K562 (cell line): ENCODE measurements at regions not wholly inside any gene's neighbourhood (a gene's known extent, or its start where the extent isn't known, plus 50 kb on each side); places are given as distances from the start of the nearest gene placed in this dataset.

Experiments
- ATAC-seq: fragments of 200-7000 bp; cut with Tn5 transposase; 3 replicates; pipeline ENCODE4 v1.9.1; 2020; ENCODE audit warnings: moderate library complexity
- BruUV-seq: library from RNA; stranded (reverse); fragments of 400-500 nt; replicated peaks from 2 replicates; lab custom pipeline; 2021; lab: Mats Ljungman, UMichigan
- CTCF ChIA-PET: fragments of 300-600 bp; formaldehyde crosslinking; extraction: SDS; loops from one replicate; lab custom pipeline; 2021; ENCODE audit warnings: low intra/inter-chr PET ratio; lab: Yijun Ruan, JAX
- POLR2A ChIA-PET: fragments of 300-600, 350-650 bp; sonication (Branson Sonifier 250); formaldehyde crosslinking; extraction: SDS; loops from one replicate; lab custom pipeline; 2021; ENCODE audit warnings: antibody characterized with exemption, inconsistent platforms; lab: Yijun Ruan, JAX
- DNase-seq, 4 experiments: peaks; one replicate each; pipeline versions ENCODE4 v3.0.0 to v3.0.0-alpha.2; 2011 to 2018; ENCODE audit warnings: low spot score in 3 of 4, mixed read lengths in 3 of 4; ENCODE audit errors: extremely low read depth in 1 of 4
- FAIRE-seq: peaks from 2 replicates; lab custom pipeline; 2011; peaks lifted over from hg19 to GRCh38; lab: Jason Lieb, UNC
- H2AFZ ChIP-seq: 2 replicates; pipeline ENCODE4 v1.6.0; 2011; ENCODE audit warnings: low read depth, low read length, control low read depth, inconsistent platforms
- H3K27ac ChIP-seq: fragments of 200-600 bp; 3 replicates; pipeline ENCODE4 v1.8.0; 2011; ENCODE audit warnings: low read depth, mild to moderate bottlenecking, control low read depth, inconsistent platforms, low read length, moderate library complexity, mixed read lengths; ENCODE audit errors: extremely low read depth
- H3K27me3 ChIP-seq, 2 experiments: fragments of 300-600 bp in 1 of 2; 2 replicates in 1 of 2; 3 replicates in 1 of 2; pipeline versions ENCODE4 v1.6.0 to v1.8.0; 2011; ENCODE audit warnings: inconsistent platforms in 2 of 2, low read length in 2 of 2, mild to moderate bottlenecking in 1 of 2, mixed read lengths in 1 of 2, moderate library complexity in 1 of 2; ENCODE audit not compliant: control insufficient read depth in 2 of 2, insufficient read depth in 2 of 2
- H3K36me3 ChIP-seq: fragments of 300-600 bp; 3 replicates; pipeline ENCODE4 v1.8.0; 2011; ENCODE audit warnings: mild to moderate bottlenecking, low read length, inconsistent platforms; ENCODE audit not compliant: control insufficient read depth, insufficient read depth
- H3K4me1 ChIP-seq, 2 experiments: fragments of 200-600 bp in 1 of 2; replicated peaks in 1 of 2; 2 replicates in 1 of 2; 3 replicates in 1 of 2; pipeline versions ENCODE4 v1.5.1 to v1.8.0; 2011; ENCODE audit warnings: inconsistent platforms in 2 of 2, low read length in 2 of 2, mild to moderate bottlenecking in 1 of 2, mixed read lengths in 1 of 2, moderate library complexity in 1 of 2; ENCODE audit not compliant: control insufficient read depth in 2 of 2, insufficient read depth in 2 of 2
- H3K4me2 ChIP-seq: 2 replicates; pipeline ENCODE4 v1.6.1; 2011; ENCODE audit warnings: low read length, control low read depth, inconsistent platforms, mixed read lengths; ENCODE audit not compliant: insufficient read depth
- H3K4me3 ChIP-seq: fragments of 200-600 bp; sonication (generic), shearing (Covaris generic); 2 replicates; pipeline ENCODE4 v1.5.1; 2016; ENCODE audit warnings: control low read depth, inconsistent platforms
- H3K79me2 ChIP-seq: fragments of 200-600 bp; 3 replicates; pipeline ENCODE4 v1.8.0; 2011; ENCODE audit warnings: low read length, inconsistent platforms; ENCODE audit not compliant: control insufficient read depth, insufficient read depth
- H3K9ac ChIP-seq, 2 experiments: 2 replicates each; pipeline versions ENCODE4 v1.6.0 to v1.6.1; 2011; ENCODE audit warnings: low read depth in 2 of 2, low read length in 2 of 2, control low read depth in 1 of 2, inconsistent platforms in 1 of 2, mild to moderate bottlenecking in 1 of 2, mixed read lengths in 1 of 2; ENCODE audit not compliant: insufficient read depth in 1 of 2
- H3K9me1 ChIP-seq: one replicate; pipeline ENCODE4 v1.6.0; 2011; ENCODE audit warnings: inconsistent platforms, mild to moderate bottlenecking, low read length, moderate library complexity; ENCODE audit not compliant: control insufficient read depth, insufficient read depth
- H3K9me3 ChIP-seq: replicated peaks from 2 replicates; pipeline ENCODE4 v1.5.1; 2011; ENCODE audit warnings: low read depth, low read length, inconsistent platforms; ENCODE audit not compliant: control insufficient read depth, insufficient read depth
- H4K20me1 ChIP-seq: replicated peaks from 2 replicates; pipeline ENCODE4 v1.6.1; 2011; ENCODE audit warnings: low read length, inconsistent platforms, mixed read lengths; ENCODE audit not compliant: control insufficient read depth, insufficient read depth
- BRF1 ChIP-seq: IDR thresholded peaks from 3 replicates; pipeline ENCODE4 v1.6.1; 2011; ENCODE audit warnings: borderline replicate concordance, mild to moderate bottlenecking; ENCODE audit not compliant: insufficient read length; ENCODE audit errors: extremely low read depth
- CBFA2T2 ChIP-seq: fragments of 450-650 bp; conservative IDR thresholded peaks from 2 replicates; pipeline ENCODE4 v1.6.1; 2017; ENCODE audit warnings: mild to moderate bottlenecking
- EP400 ChIP-seq: fragments of 450-650 bp; IDR thresholded peaks from 2 replicates; pipeline ENCODE4 v1.6.1; 2017; ENCODE audit warnings: antibody characterized with exemption, mild to moderate bottlenecking, moderate library complexity
- L3MBTL2 ChIP-seq: fragments of 450-650 bp; IDR thresholded peaks from 2 replicates; pipeline ENCODE4 v1.6.1; 2016; ENCODE audit warnings: mild to moderate bottlenecking, moderate library complexity
- RHOXF2B ChIP-seq: fragments of 250-450 bp; sonication (Bioruptor Pico); conservative IDR thresholded peaks from 2 replicates; pipeline ENCODE4 v1.5.1; 2021
- TRIM24 ChIP-seq, 2 experiments: fragments of 450-650 bp; IDR thresholded peaks; 2 replicates each; pipeline ENCODE4 v1.6.1; 2016
- ZNF175 ChIP-seq: fragments of 200-800 bp; sonication (Bioruptor generic); IDR thresholded peaks from 2 replicates; pipeline ENCODE4 v1.6.1; 2016; ENCODE audit warnings: low read depth, mild to moderate bottlenecking, missing genetic modification characterization, missing compliant biosample characterization
- ZNF609 ChIP-seq: sonication (generic); formaldehyde crosslinking; IDR thresholded peaks from 2 replicates; pipeline ENCODE4 v1.8.1; 2023; ENCODE audit warnings: missing genetic modification reagents, mild to moderate bottlenecking, borderline replicate concordance
- WGBS: fragments of 100-300 bp; shearing (Covaris generic); methylation state at CpG from one replicate; pipeline ENCODE4 v1.1.6; 2016; ENCODE audit warnings: low coverage, mixed read lengths; ENCODE audit not compliant: insufficient coverage; ENCODE audit errors: missing lambda C conversion rate; 5-methylcytosine and 5-hydroxymethylcytosine counted together
- in situ Hi-C: fragments of 300-500 bp; cut with MboI; formaldehyde crosslinking; loops from 4 replicates; pipeline ENCODE4 v1.15.0; 2018; ENCODE audit warnings: inconsistent platforms, mixed read lengths
- intact Hi-C: fragments of 100-400 bp; cut with micrococcal nuclease; formaldehyde crosslinking; loops from 2 replicates; pipeline ENCODE4 v1.14.2; 2022
- TF ChIP-seq, protein P1 (sequence below), 2 experiments: fragments of 450-650 bp in 1 of 2; sonication (generic) in 1 of 2; formaldehyde crosslinking in 1 of 2; IDR thresholded peaks; 2 replicates each; pipeline versions ENCODE4 v1.7.1 to v1.9.0; 2016 to 2022; ENCODE audit warnings: inconsistent platforms in 1 of 2, mild to moderate bottlenecking in 1 of 2, missing genetic modification reagents in 1 of 2

GRCh38 chr12:92234533-92234932 is 88.9 kb upstream of the BTG1 start:
- H3K79me2 ChIP-seq = no peaks in the 10 kb centered on the region
- intact Hi-C loops = loop anchor here (5.0 to 10.0 kb wide), 2 partner anchors 87 to 170 kb away; partner anchors contain the start of gene BTG1
- DNase-seq = no peak
- ATAC-seq = peak; percentile 61
- no TSS peak for BruUV-seq
- H3K4me1 ChIP-seq = peaks cover 0 to 12% of the 10 kb centered on the region in 2 experiments; a peak in 4 of 5 replicates
- WGBS = 73% methylated on average over 1 of the region's 1 CpG
- in situ Hi-C loops = no loop called here
- no peaks in the 10 kb centered on the region for H3K36me3 ChIP-seq
- no peak for FAIRE-seq
- no peaks in the 10 kb centered on the region for H4K20me1 ChIP-seq
- no peaks in the 10 kb centered on the region for H3K9me3 ChIP-seq
- H3K4me2 ChIP-seq = no peak overlapping the region
- H3K4me3 ChIP-seq = no peak overlapping the region
- H2AFZ ChIP-seq = peak overlapping the region; percentile 56; the same call in 1 of the 2 replicates
- ChIA-PET POLR2A (interaction anchor here (1.9 kb wide), 1 partner anchor 89 kb away, joined by 9 read pairs; the partner anchor contains the start of gene BTG1), CTCF (no interaction called here)
- H3K9ac ChIP-seq = no peak overlapping the region
- H3K27me3 ChIP-seq = no peaks in the 10 kb centered on the region
- H3K9me1 ChIP-seq = no peaks in the 10 kb centered on the region
- no peak overlapping the region for H3K27ac ChIP-seq
- peak; percentile 57; the same call in 1 of the 2 replicates for TF ChIP-seq ZNF175 (CRISPR knock-in tag)
- TF ChIP-seq CBFA2T2 = no peak
- peak; percentile 62 for TF ChIP-seq L3MBTL2
- TF ChIP-seq TRIM24 (IDR thresholded peaks at IDR 0.05) = peak in 1 of 2 experiments; percentile 24; a peak in 1 of 4 replicates
- TF ChIP-seq RHOXF2B = no peak
- TF ChIP-seq BRF1 = no peak
- peak; percentile 48 for TF ChIP-seq EP400
- TF ChIP-seq ZNF609 (CRISPR knock-in tag) = no peak
- TF ChIP-seq, protein P1, sequence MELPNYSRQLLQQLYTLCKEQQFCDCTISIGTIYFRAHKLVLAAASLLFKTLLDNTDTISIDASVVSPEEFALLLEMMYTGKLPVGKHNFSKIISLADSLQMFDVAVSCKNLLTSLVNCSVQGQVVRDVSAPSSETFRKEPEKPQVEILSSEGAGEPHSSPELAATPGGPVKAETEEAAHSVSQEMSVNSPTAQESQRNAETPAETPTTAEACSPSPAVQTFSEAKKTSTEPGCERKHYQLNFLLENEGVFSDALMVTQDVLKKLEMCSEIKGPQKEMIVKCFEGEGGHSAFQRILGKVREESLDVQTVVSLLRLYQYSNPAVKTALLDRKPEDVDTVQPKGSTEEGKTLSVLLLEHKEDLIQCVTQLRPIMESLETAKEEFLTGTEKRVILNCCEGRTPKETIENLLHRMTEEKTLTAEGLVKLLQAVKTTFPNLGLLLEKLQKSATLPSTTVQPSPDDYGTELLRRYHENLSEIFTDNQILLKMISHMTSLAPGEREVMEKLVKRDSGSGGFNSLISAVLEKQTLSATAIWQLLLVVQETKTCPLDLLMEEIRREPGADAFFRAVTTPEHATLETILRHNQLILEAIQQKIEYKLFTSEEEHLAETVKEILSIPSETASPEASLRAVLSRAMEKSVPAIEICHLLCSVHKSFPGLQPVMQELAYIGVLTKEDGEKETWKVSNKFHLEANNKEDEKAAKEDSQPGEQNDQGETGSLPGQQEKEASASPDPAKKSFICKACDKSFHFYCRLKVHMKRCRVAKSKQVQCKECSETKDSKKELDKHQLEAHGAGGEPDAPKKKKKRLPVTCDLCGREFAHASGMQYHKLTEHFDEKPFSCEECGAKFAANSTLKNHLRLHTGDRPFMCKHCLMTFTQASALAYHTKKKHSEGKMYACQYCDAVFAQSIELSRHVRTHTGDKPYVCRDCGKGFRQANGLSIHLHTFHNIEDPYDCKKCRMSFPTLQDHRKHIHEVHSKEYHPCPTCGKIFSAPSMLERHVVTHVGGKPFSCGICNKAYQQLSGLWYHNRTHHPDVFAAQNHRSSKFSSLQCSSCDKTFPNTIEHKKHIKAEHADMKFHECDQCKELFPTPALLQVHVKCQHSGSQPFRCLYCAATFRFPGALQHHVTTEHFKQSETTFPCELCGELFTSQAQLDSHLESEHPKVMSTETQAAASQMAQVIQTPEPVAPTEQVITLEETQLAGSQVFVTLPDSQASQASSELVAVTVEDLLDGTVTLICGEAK (IDR thresholded peaks at IDR 0.05) = peak; percentile 71
- TF ChIP-seq, protein P1 (CRISPR knock-in tag; IDR thresholded peaks at IDR 0.05) = no peak
